CD4-positive, CD25-positive, alpha-beta regulatory T cell (primary cell): ENCODE measurements at regions not wholly inside any gene's neighbourhood (a gene's known extent, or its start where the extent isn't known, plus 50 kb on each side); places are given as distances from the start of the nearest gene placed in this dataset.

Experiments
- ATAC-seq, 2 donors: fragments of 150-1000 bp; cut with Tn5 transposase; one replicate each; pipeline ENCODE4 v1.10.0; 2021; ENCODE audit warnings: low read depth in 2 of 2, moderate number of reproducible peaks in 2 of 2, moderate library complexity in 1 of 2
- DNase-seq, 3 donors: peaks; one replicate each; pipeline versions ENCODE4 v3.0.0 to v3.0.0-alpha.2; 2012 to 2022; ENCODE audit warnings: mixed read lengths in 1 of 3
- H3K27ac ChIP-seq: one replicate; pipeline ENCODE4 v1.7.0; 2013; ENCODE audit warnings: mild to moderate bottlenecking, low read length; ENCODE audit not compliant: insufficient read depth, poor library complexity, severe bottlenecking
- H3K27me3 ChIP-seq: one replicate; pipeline ENCODE4 v1.7.0; 2013; ENCODE audit warnings: low read length; ENCODE audit not compliant: control insufficient read depth, insufficient read depth
- H3K36me3 ChIP-seq: one replicate; pipeline ENCODE4 v1.7.0; 2013; ENCODE audit warnings: mild to moderate bottlenecking, low read length, moderate library complexity; ENCODE audit not compliant: control insufficient read depth, insufficient read depth
- H3K4me1 ChIP-seq: 2 replicates; pipeline ENCODE4 v1.7.0; 2013; ENCODE audit warnings: mild to moderate bottlenecking, low read length; ENCODE audit not compliant: insufficient read depth, control insufficient read depth, poor library complexity, severe bottlenecking
- H3K4me3 ChIP-seq: one replicate; pipeline ENCODE4 v1.7.0; 2013; ENCODE audit warnings: low read depth, mild to moderate bottlenecking, low read length, moderate library complexity
- H3K9me3 ChIP-seq, 2 experiments: 1 replicate in 1 of 2; 2 replicates in 1 of 2; pipeline ENCODE4 v1.7.0; 2013; ENCODE audit warnings: low read length in 2 of 2, mild to moderate bottlenecking in 1 of 2, moderate library complexity in 1 of 2; ENCODE audit not compliant: control insufficient read depth in 2 of 2
- H3K27ac Mint-ChIP-seq, 3 donors: one replicate each; pipeline ENCODE4 v1.8.0; 2020 to 2022; ENCODE audit warnings: mild to moderate bottlenecking in 3 of 3, mixed read lengths in 3 of 3, moderate library complexity in 2 of 3
- H3K27me3 Mint-ChIP-seq: one replicate; pipeline ENCODE4 v1.8.0; 2022; ENCODE audit warnings: mild to moderate bottlenecking, mixed read lengths
- H3K36me3 Mint-ChIP-seq: one replicate; pipeline ENCODE4 v1.8.0; 2020; ENCODE audit warnings: mixed read lengths
- H3K4me1 Mint-ChIP-seq, 4 donors: one replicate each; pipeline ENCODE4 v1.8.0; 2020 to 2022; ENCODE audit warnings: mixed read lengths in 4 of 4, mild to moderate bottlenecking in 1 of 4
- H3K4me3 Mint-ChIP-seq, 4 donors: one replicate each; pipeline ENCODE4 v1.8.0; 2020 to 2022; ENCODE audit warnings: mild to moderate bottlenecking in 4 of 4, mixed read lengths in 4 of 4, moderate library complexity in 3 of 4
- H3K9me3 Mint-ChIP-seq, 7 donors: one replicate each; pipeline ENCODE4 v1.8.0; 2020 to 2022; ENCODE audit warnings: mixed read lengths in 7 of 7, mild to moderate bottlenecking in 3 of 7, moderate library complexity in 2 of 7

DNA sequence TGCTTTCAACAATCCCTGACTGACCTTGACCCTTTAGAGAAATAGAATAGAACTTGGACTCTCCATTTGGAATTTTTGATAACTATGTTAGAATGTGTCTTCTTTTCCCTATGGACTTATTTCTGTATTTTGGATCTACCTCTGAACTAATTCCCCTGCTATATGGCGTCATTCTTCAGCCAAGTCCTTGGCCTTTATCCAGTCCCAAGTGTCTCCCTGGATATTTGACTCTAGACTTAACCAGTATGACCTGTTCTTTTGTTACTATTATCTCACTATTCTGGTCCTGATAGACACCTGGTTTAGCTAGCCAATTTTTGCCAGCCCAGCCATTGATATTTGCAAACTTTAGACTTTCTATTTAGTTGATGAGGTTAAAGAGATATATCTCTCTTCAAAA lies 186.8 kb downstream of the KCNS3 start:
- H3K27me3 Mint-ChIP-seq: no peaks in the 10 kb centered on the region
- H3K4me3 Mint-ChIP-seq: no peak overlapping the region
- H3K27me3 ChIP-seq: no peaks in the 10 kb centered on the region
- DNase-seq: no peak
- no peaks in the 10 kb centered on the region for H3K4me1 ChIP-seq
- ATAC-seq: no peak
- no peaks in the 10 kb centered on the region for H3K4me1 Mint-ChIP-seq
- H3K36me3 ChIP-seq: no peaks in the 10 kb centered on the region
- H3K4me3 ChIP-seq: no peak overlapping the region
- no peak overlapping the region for H3K27ac ChIP-seq
- peaks cover 0 to 4% (median 0%) of the 10 kb centered on the region in 7 donors for H3K9me3 Mint-ChIP-seq
- H3K27ac Mint-ChIP-seq: no peak overlapping the region
- no peaks in the 10 kb centered on the region for H3K9me3 ChIP-seq
- H3K36me3 Mint-ChIP-seq: no peaks in the 10 kb centered on the region

GRCh38 chr2:18063826-18064470 lies 185.5 kb downstream of the KCNS3 start:
- ATAC-seq (no peak), DNase-seq (no peak)
- peaks cover 0 to 4% (median 0%) of the 10 kb centered on the region in 7 donors for H3K9me3 Mint-ChIP-seq
- Histone ChIP-seq H3K4me3 (no peak overlapping the region), H3K9me3 (no peaks in the 10 kb centered on the region), H3K27ac (no peak overlapping the region), H3K27me3 (no peaks in the 10 kb centered on the region), H3K4me1 (no peaks in the 10 kb centered on the region), H3K36me3 (no peaks in the 10 kb centered on the region)
- H3K36me3 Mint-ChIP-seq: no peaks in the 10 kb centered on the region
- H3K27ac Mint-ChIP-seq: no peak overlapping the region
- H3K4me3 Mint-ChIP-seq: no peak overlapping the region
- H3K27me3 Mint-ChIP-seq: no peaks in the 10 kb centered on the region
- H3K4me1 Mint-ChIP-seq: no peaks in the 10 kb centered on the region

DNA sequence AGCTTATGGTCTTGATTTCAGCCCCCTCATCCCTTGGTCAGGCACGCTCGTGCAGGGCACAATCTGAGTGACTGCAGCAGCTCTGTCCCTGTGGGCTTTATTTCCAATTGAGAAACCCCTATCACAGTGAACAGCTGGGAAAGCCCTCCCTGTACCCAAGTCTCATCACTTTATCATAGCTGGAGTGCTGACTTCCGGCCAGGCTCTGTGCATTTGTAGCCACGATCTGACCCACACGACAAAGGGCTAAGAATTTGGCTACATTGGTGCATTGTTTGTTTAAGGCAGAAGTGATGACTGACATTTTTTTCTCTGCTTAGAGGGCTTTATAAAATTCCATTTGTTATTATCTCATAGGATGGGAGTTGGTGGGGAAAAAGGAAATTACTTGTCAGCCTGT lies 184.4 kb downstream of the KCNS3 start:
- no peaks in the 10 kb centered on the region for H3K36me3 Mint-ChIP-seq
- no peak overlapping the region for H3K4me3 ChIP-seq
- H3K27ac ChIP-seq: no peak overlapping the region
- H3K4me1 ChIP-seq: no peaks in the 10 kb centered on the region
- no peak for DNase-seq
- no peak overlapping the region for H3K27ac Mint-ChIP-seq
- no peak for ATAC-seq
- H3K9me3 Mint-ChIP-seq: peaks cover 0 to 4% (median 0%) of the 10 kb centered on the region in 7 donors
- no peaks in the 10 kb centered on the region for H3K9me3 ChIP-seq
- no peaks in the 10 kb centered on the region for H3K36me3 ChIP-seq
- no peak overlapping the region for H3K4me3 Mint-ChIP-seq
- no peaks in the 10 kb centered on the region for H3K4me1 Mint-ChIP-seq
- H3K27me3 Mint-ChIP-seq: no peaks in the 10 kb centered on the region
- H3K27me3 ChIP-seq: no peaks in the 10 kb centered on the region

- Mint-ChIP-seq H3K4me3 (no peak overlapping the region), H3K36me3 (no peaks in the 10 kb centered on the region), H3K4me1 (no peaks in the 10 kb centered on the region), H3K27me3 (no peaks in the 10 kb centered on the region), H3K9me3 (peaks cover 0 to 4% (median 0%) of the 10 kb centered on the region in 7 donors), H3K27ac (no peak overlapping the region)
- no peak overlapping the region for H3K4me3 ChIP-seq
- H3K4me1 ChIP-seq: no peaks in the 10 kb centered on the region
- no peak overlapping the region for H3K27ac ChIP-seq
- DNase-seq: no peak
- ATAC-seq: no peak
- no peaks in the 10 kb centered on the region for H3K36me3 ChIP-seq
- H3K9me3 ChIP-seq: no peaks in the 10 kb centered on the region
- H3K27me3 ChIP-seq: no peaks in the 10 kb centered on the region
Measured at GRCh38 chr2:18061717-18062116, 183.2 kb downstream of the KCNS3 start.

DNA sequence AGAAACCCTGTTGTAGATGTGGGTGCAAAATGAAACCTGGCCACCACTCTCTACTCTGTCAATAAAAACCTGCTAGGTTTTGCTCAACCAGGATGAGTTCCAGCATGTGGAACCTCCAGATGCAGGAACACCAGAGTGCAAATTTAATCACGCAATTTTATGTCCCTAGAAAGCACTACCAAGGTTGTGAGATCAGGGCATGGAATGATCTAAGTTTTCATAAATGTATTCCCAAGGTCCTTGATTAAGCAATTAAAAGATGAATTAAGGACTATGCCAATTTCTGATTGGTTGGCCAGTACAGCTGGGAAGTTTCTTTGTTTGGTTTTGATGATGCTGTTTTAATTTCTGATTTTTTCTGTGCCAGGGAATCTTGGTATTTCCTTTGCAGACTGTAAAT lies 179.2 kb downstream of the KCNS3 start:
- Histone ChIP-seq H3K36me3 (no peaks in the 10 kb centered on the region), H3K4me3 (no peak overlapping the region), H3K27me3 (no peaks in the 10 kb centered on the region), H3K4me1 (no peaks in the 10 kb centered on the region), H3K27ac (no peak overlapping the region), H3K9me3 (no peaks in the 10 kb centered on the region)
- H3K36me3 Mint-ChIP-seq: no peaks in the 10 kb centered on the region
- no peaks in the 10 kb centered on the region for H3K27me3 Mint-ChIP-seq
- no peak overlapping the region for H3K4me3 Mint-ChIP-seq
- DNase-seq (no peak), ATAC-seq (no peak)
- peaks cover 0 to 2% (median 1%) of the 10 kb centered on the region in 7 donors for H3K9me3 Mint-ChIP-seq
- H3K4me1 Mint-ChIP-seq: no peaks in the 10 kb centered on the region
- H3K27ac Mint-ChIP-seq: no peak overlapping the region

GRCh38 chr2:18055290-18055689 lies 176.8 kb downstream of the KCNS3 start:
- ATAC-seq (no peak), DNase-seq (no peak)
- Histone ChIP-seq H3K4me1 (no peaks in the 10 kb centered on the region), H3K4me3 (no peak overlapping the region), H3K27ac (no peak overlapping the region), H3K27me3 (no peaks in the 10 kb centered on the region), H3K9me3 (no peaks in the 10 kb centered on the region), H3K36me3 (no peaks in the 10 kb centered on the region)
- Mint-ChIP-seq H3K27ac (no peak overlapping the region), H3K4me3 (no peak overlapping the region), H3K36me3 (no peaks in the 10 kb centered on the region), H3K9me3 (peaks cover 0 to 3% (median 1%) of the 10 kb centered on the region in 7 donors), H3K27me3 (no peaks in the 10 kb centered on the region), H3K4me1 (no peaks in the 10 kb centered on the region)

DNA sequence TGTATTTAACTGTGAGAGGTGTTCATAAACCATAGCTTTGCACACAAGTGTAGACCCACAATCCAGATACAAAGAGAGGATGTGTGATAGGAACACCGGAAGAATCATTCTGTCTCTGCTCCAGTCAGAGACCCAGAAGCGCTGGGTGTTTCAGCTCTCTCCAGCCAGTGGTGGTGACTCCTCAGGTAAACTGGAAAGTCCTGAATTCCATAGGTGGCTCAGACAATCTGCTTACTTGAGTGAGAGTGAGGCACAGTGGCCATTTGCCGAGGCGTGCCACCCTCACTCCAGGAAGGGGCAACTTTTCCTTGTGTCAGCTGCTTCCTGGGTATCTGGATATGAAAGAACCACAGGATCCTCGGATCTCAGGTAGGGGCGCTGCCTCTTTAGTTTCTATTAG lies 171.5 kb downstream of the KCNS3 start:
- H3K4me3 ChIP-seq: no peak overlapping the region
- no peaks in the 10 kb centered on the region for H3K27me3 ChIP-seq
- H3K9me3 ChIP-seq: no peaks in the 10 kb centered on the region
- Mint-ChIP-seq H3K4me3 (no peak overlapping the region), H3K36me3 (no peaks in the 10 kb centered on the region), H3K27me3 (no peaks in the 10 kb centered on the region), H3K4me1 (no peaks in the 10 kb centered on the region), H3K27ac (no peak overlapping the region), H3K9me3 (peaks cover 0 to 3% (median 0%) of the 10 kb centered on the region in 7 donors)
- H3K4me1 ChIP-seq: no peaks in the 10 kb centered on the region
- no peaks in the 10 kb centered on the region for H3K36me3 ChIP-seq
- DNase-seq: no peak
- no peak overlapping the region for H3K27ac ChIP-seq
- no peak for ATAC-seq

- H3K27me3 Mint-ChIP-seq: no peaks in the 10 kb centered on the region
Measured at GRCh38 chr2:18049325-18049724, 170.9 kb downstream of the KCNS3 start.

More at GRCh38 chr2:18049325-18049724, 170.9 kb downstream of the KCNS3 start:
- Histone ChIP-seq H3K27ac (no peak overlapping the region), H3K4me3 (no peak overlapping the region), H3K36me3 (no peaks in the 10 kb centered on the region), H3K9me3 (no peaks in the 10 kb centered on the region), H3K27me3 (no peaks in the 10 kb centered on the region), H3K4me1 (no peaks in the 10 kb centered on the region)
- Mint-ChIP-seq H3K36me3 (no peaks in the 10 kb centered on the region), H3K27ac (no peak overlapping the region), H3K9me3 (peaks cover 0 to 3% (median 0%) of the 10 kb centered on the region in 7 donors), H3K4me3 (no peak overlapping the region), H3K4me1 (no peaks in the 10 kb centered on the region)
- no peak for ATAC-seq
- no peak for DNase-seq
